Smooth muscle cell (in vitro differentiated cells): ENCODE measurements at regions not wholly inside any gene's neighbourhood (a gene's known extent, or its start where the extent isn't known, plus 50 kb on each side); places are given as distances from the start of the nearest gene placed in this dataset.

ENCODE experiments used
- DNase-seq: peaks from one replicate; lab custom pipeline; 2025; ENCODE audit not compliant: unreplicated experiment; lab: John Stamatoyannopoulos, UW
- H2AFZ ChIP-seq: fragments of 200-600 bp; sonication (generic); 2 replicates; pipeline ENCODE4 v1.6.0; 2016; ENCODE audit warnings: antibody characterized with exemption, low read depth, mild to moderate bottlenecking
- H3F3A ChIP-seq: fragments of 200-600 bp; sonication (generic); 2 replicates; pipeline ENCODE4 v1.6.0; 2017; ENCODE audit warnings: antibody characterized with exemption, low read depth
- H3K27ac ChIP-seq: fragments of 200-600 bp; sonication (generic); 2 replicates; pipeline ENCODE4 v1.5.1; 2016; ENCODE audit warnings: low read depth, mild to moderate bottlenecking
- H3K27me3 ChIP-seq: fragments of 200-600 bp; sonication (generic); 2 replicates; pipeline ENCODE4 v1.6.1; 2016; ENCODE audit warnings: low read depth, mild to moderate bottlenecking
- H3K36me3 ChIP-seq: fragments of 200-600 bp; sonication (generic); 2 replicates; pipeline ENCODE4 v1.5.1; 2016; ENCODE audit warnings: low read depth
- H3K4me1 ChIP-seq: fragments of 200-600 bp; sonication (generic); 2 replicates; pipeline ENCODE4 v1.5.1; 2016; ENCODE audit warnings: low read depth
- H3K4me2 ChIP-seq: fragments of 200-600 bp; sonication (generic); 2 replicates; pipeline ENCODE4 v1.6.0; 2016; ENCODE audit warnings: mild to moderate bottlenecking
- H3K4me3 ChIP-seq: fragments of 200-600 bp; sonication (generic); 2 replicates; pipeline ENCODE4 v1.5.1; 2016; ENCODE audit warnings: mild to moderate bottlenecking
- H3K79me2 ChIP-seq: fragments of 200-600 bp; sonication (generic); 2 replicates; pipeline ENCODE4 v1.6.0; 2016; ENCODE audit warnings: low read depth, mild to moderate bottlenecking
- H3K9ac ChIP-seq: fragments of 200-600 bp; sonication (generic); 2 replicates; pipeline ENCODE4 v1.6.0; 2016; ENCODE audit warnings: low read depth
- H3K9me3 ChIP-seq: fragments of 200-600 bp; sonication (generic); replicated peaks from 2 replicates; pipeline ENCODE4 v1.5.1; 2016; ENCODE audit warnings: low read depth
- H4K20me1 ChIP-seq: fragments of 200-600 bp; sonication (generic); 2 replicates; pipeline ENCODE4 v1.6.0; 2016; ENCODE audit warnings: low read depth
- CTCF ChIP-seq: fragments of 200-600 bp; sonication (generic); IDR thresholded peaks from 2 replicates; pipeline ENCODE4 v1.5.1; 2017; ENCODE audit warnings: borderline replicate concordance, mild to moderate bottlenecking, antibody characterized with exemption; ENCODE audit not compliant: insufficient read depth, poor library complexity, severe bottlenecking
- WGBS: methylation state at CpG from one replicate; pipeline ENCODE4 v1.1.7; 2016; ENCODE audit warnings: low lambda C conversion rate; 5-methylcytosine and 5-hydroxymethylcytosine counted together

GRCh38 chr6:48835421-48835958 lies 627.6 kb downstream of the MMUT start:
- no peak for DNase-seq
- Histone ChIP-seq H3K36me3 (no peaks in the 10 kb centered on the region), H3K9me3 (no peaks in the 10 kb centered on the region), H4K20me1 (no peaks in the 10 kb centered on the region), H3K4me3 (no peak overlapping the region), H2AFZ (no peak overlapping the region), H3K4me1 (no peaks in the 10 kb centered on the region), H3F3A (no peaks in the 10 kb centered on the region), H3K27me3 (no peaks in the 10 kb centered on the region), H3K27ac (no peak overlapping the region), H3K4me2 (no peak overlapping the region), H3K9ac (no peak overlapping the region), H3K79me2 (no peaks in the 10 kb centered on the region)
- TF ChIP-seq CTCF, result no peak
- WGBS, result 53% methylated on average over 2 of the region's 2 CpGs

- Histone ChIP-seq H3K27me3 (no peaks in the 10 kb centered on the region), H3K4me2 (no peak overlapping the region), H3K4me3 (no peak overlapping the region), H3K9me3 (no peaks in the 10 kb centered on the region), H3K36me3 (no peaks in the 10 kb centered on the region), H3K9ac (no peak overlapping the region), H3F3A (no peaks in the 10 kb centered on the region), H2AFZ (no peak overlapping the region), H3K27ac (no peak overlapping the region), H3K4me1 (no peaks in the 10 kb centered on the region), H4K20me1 (no peaks in the 10 kb centered on the region), H3K79me2 (no peaks in the 10 kb centered on the region)
- TF ChIP-seq CTCF, result no peak
- DNase-seq, result no peak
Measured at GRCh38 chr6:48834706-48835105, 628.3 kb downstream of the MMUT start.

GRCh38 chr6:48833916-48834315 lies 629.1 kb downstream of the MMUT start:
- no peaks in the 10 kb centered on the region for H3F3A ChIP-seq
- 100% methylated on average over 1 of the region's 1 CpG for WGBS
- no peak overlapping the region for H3K27ac ChIP-seq
- no peak overlapping the region for H3K4me3 ChIP-seq
- H3K4me1 ChIP-seq, result no peaks in the 10 kb centered on the region
- H3K9me3 ChIP-seq, result no peaks in the 10 kb centered on the region
- H4K20me1 ChIP-seq, result no peaks in the 10 kb centered on the region
- H3K79me2 ChIP-seq, result no peaks in the 10 kb centered on the region
- H2AFZ ChIP-seq, result no peak overlapping the region
- H3K4me2 ChIP-seq, result no peak overlapping the region
- no peak for DNase-seq
- TF ChIP-seq CTCF, result no peak
- no peaks in the 10 kb centered on the region for H3K36me3 ChIP-seq
- H3K27me3 ChIP-seq, result no peaks in the 10 kb centered on the region
- H3K9ac ChIP-seq, result no peak overlapping the region

- peak overlapping the region; percentile 72 for H3K4me2 ChIP-seq
- no peaks in the 10 kb centered on the region for H3K9me3 ChIP-seq
- DNase-seq, result no peak
- H3K27me3 ChIP-seq, result no peaks in the 10 kb centered on the region
- H3K36me3 ChIP-seq, result no peaks in the 10 kb centered on the region
- H3K4me1 ChIP-seq, result no peaks in the 10 kb centered on the region
- 19% methylated on average over 6 of the region's 6 CpGs for WGBS
- H3F3A ChIP-seq, result peaks cover 8% of the 10 kb centered on the region
- no peaks in the 10 kb centered on the region for H4K20me1 ChIP-seq
- peak overlapping the region; percentile 17 for H3K4me3 ChIP-seq
- H3K79me2 ChIP-seq, result no peaks in the 10 kb centered on the region
- no peak overlapping the region for H2AFZ ChIP-seq
- no peak for TF ChIP-seq CTCF
- peak overlapping the region; percentile 96 for H3K27ac ChIP-seq
- peak overlapping the region; percentile 57 for H3K9ac ChIP-seq
Measured at GRCh38 chr6:48826901-48827701, 636.0 kb downstream of the MMUT start.
